A549 (cell line): ENCODE measurements at regions not wholly inside any gene's neighbourhood (a gene's known extent, or its start where the extent isn't known, plus 50 kb on each side); places are given as distances from the start of the nearest gene placed in this dataset.

ENCODE experiments used
- POLR2A ChIP-seq: IDR thresholded peaks from 2 replicates; pipeline ENCODE4 v1.6.1; 2012; ENCODE audit warnings: mild to moderate bottlenecking, low read length
- SMC3 ChIP-seq: fragments of >200 bp; sonication (Bioruptor Twin); formaldehyde crosslinking; IDR thresholded peaks from 3 replicates; pipeline ENCODE4 v1.6.1; 2018; ENCODE audit warnings: inconsistent platforms
- TF ChIP-seq, protein P1 (sequence below): fragments of >200 bp; sonication (Bioruptor Twin); formaldehyde crosslinking; IDR thresholded peaks from 3 replicates; pipeline ENCODE4 v1.5.1; 2016
- TF ChIP-seq, protein P2 (sequence below): IDR thresholded peaks from 2 replicates; pipeline ENCODE4 v1.6.1; 2012

DNA sequence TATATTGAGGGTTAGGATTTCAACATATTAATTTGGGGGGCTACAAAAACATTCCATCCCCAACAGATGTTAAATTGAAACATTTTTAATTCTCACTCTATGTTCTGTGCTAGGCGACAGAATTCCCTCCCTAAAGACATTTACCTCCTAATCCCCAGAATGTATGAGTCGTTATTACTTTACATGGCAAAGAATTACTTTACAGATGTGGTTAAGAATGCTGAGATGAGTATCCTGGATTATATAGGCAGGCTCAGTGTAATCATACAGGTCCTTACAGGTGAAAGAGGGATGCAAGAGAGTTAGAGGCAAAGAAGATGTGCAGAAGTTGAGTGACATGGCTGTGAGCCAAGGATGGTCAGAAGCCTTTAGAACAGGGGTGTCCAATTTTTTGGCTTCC is 974.1 kb upstream of the ACVR2A start:
- TF ChIP-seq, protein P1, sequence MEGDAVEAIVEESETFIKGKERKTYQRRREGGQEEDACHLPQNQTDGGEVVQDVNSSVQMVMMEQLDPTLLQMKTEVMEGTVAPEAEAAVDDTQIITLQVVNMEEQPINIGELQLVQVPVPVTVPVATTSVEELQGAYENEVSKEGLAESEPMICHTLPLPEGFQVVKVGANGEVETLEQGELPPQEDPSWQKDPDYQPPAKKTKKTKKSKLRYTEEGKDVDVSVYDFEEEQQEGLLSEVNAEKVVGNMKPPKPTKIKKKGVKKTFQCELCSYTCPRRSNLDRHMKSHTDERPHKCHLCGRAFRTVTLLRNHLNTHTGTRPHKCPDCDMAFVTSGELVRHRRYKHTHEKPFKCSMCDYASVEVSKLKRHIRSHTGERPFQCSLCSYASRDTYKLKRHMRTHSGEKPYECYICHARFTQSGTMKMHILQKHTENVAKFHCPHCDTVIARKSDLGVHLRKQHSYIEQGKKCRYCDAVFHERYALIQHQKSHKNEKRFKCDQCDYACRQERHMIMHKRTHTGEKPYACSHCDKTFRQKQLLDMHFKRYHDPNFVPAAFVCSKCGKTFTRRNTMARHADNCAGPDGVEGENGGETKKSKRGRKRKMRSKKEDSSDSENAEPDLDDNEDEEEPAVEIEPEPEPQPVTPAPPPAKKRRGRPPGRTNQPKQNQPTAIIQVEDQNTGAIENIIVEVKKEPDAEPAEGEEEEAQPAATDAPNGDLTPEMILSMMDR, result no peak
- TF ChIP-seq SMC3, result no peak
- TF ChIP-seq, protein P2, sequence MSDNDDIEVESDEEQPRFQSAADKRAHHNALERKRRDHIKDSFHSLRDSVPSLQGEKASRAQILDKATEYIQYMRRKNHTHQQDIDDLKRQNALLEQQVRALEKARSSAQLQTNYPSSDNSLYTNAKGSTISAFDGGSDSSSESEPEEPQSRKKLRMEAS, result no peak
- TF ChIP-seq POLR2A, result no peak
